ENCODE measurements at regions not wholly inside any gene's neighbourhood (a gene's known extent, or its start where the extent isn't known, plus 50 kb on each side); places are given as distances from the start of the nearest gene placed in this dataset.

- DNase-seq (no peak), ATAC-seq (ENCODE audit: low read depth) (no peak)
- Mint-ChIP-seq H3K27me3 (no peaks in the 10 kb centered on the region), H3K4me3 (no peak overlapping the region), H3K4me1 (no peaks in the 10 kb centered on the region), H3K9me3 (ENCODE audit: insufficient read depth) (no peaks in the 10 kb centered on the region), H3K27ac (no peak overlapping the region)
- H3K4me1 ChIP-seq (ENCODE audit: control insufficient read depth in 2 of 2, insufficient read depth in 2 of 2, low read length in 2 of 2) = no peaks in the 10 kb centered on the region
- H3K79me2 ChIP-seq (ENCODE audit: control insufficient read depth, insufficient read depth, low read length) = no peaks in the 10 kb centered on the region
- ChIA-PET CTCF (no interaction called here), POLR2A (no interaction called here)
- no peaks in the 10 kb centered on the region for H3K27me3 ChIP-seq (replicated peaks in 1 of 4; ENCODE audit: control extremely low read depth in 1 of 4, control insufficient read depth in 3 of 4, insufficient read depth in 4 of 4, low read length in 3 of 4)
- H3K9ac ChIP-seq (ENCODE audit: low read length) = no peak overlapping the region
- H4K20me1 ChIP-seq (ENCODE audit: control insufficient read depth, insufficient read depth, low read length, poor library complexity, severe bottlenecking) = no peaks in the 10 kb centered on the region
- no peaks in the 10 kb centered on the region for H3K9me3 ChIP-seq (ENCODE audit: control extremely low read depth in 1 of 3, control insufficient read depth in 2 of 3, insufficient read depth in 1 of 3, low read length in 2 of 3)
- TF ChIP-seq CTCF (IDR thresholded peaks at IDR 0.05) (no peak), EZH2 (IDR thresholded peaks at IDR 0.05; ENCODE audit: borderline replicate concordance, insufficient read depth, low read depth, low read length, poor library complexity, severe bottlenecking) (no peak)
- H3K27ac ChIP-seq (ENCODE audit: low read length in 2 of 2) = no peak overlapping the region
- no peak overlapping the region for H3K4me2 ChIP-seq (replicated peaks; ENCODE audit: low read depth, low read length, poor library complexity, severe bottlenecking)
- H2AFZ ChIP-seq (ENCODE audit: insufficient read depth, low read depth, low read length, poor library complexity, severe bottlenecking) = no peak overlapping the region
- WGBS (ENCODE audit: insufficient coverage) = no CpG with 5 or more reads among the region's 1 CpG
- intact Hi-C loops (cut with micrococcal nuclease) = no loop called here
- H3K36me3 ChIP-seq (replicated peaks in 1 of 2; ENCODE audit: control extremely low read depth in 1 of 2, control insufficient read depth in 1 of 2, extremely low read depth in 1 of 2, insufficient read depth in 2 of 2, low read length in 1 of 2) = no peaks in the 10 kb centered on the region
- H3K4me3 ChIP-seq (ENCODE audit: control extremely low read depth in 1 of 5, extremely low read depth in 1 of 5, insufficient read depth in 1 of 5, low read depth in 2 of 5, low read length in 4 of 5) = no peak overlapping the region
Observed at GRCh38 chr6:51016489-51016888, 197.8 kb downstream of the TFAP2B start.

GRCh38 chr6:51019806-51020205 lies 201.1 kb downstream of the TFAP2B start:
- no peaks in the 10 kb centered on the region for H4K20me1 ChIP-seq (ENCODE audit: control insufficient read depth, insufficient read depth, low read length, poor library complexity, severe bottlenecking)
- no peaks in the 10 kb centered on the region for H3K4me1 ChIP-seq (ENCODE audit: control insufficient read depth in 2 of 2, insufficient read depth in 2 of 2, low read length in 2 of 2)
- H3K9ac ChIP-seq (ENCODE audit: low read length) = no peak overlapping the region
- ATAC-seq (ENCODE audit: low read depth) (no peak), DNase-seq (no peak)
- no peak overlapping the region for H3K27ac Mint-ChIP-seq
- no peaks in the 10 kb centered on the region for H3K9me3 Mint-ChIP-seq (ENCODE audit: insufficient read depth)
- POLR2A ChIA-PET = no interaction called here
- H3K27me3 ChIP-seq (replicated peaks in 1 of 4; ENCODE audit: control extremely low read depth in 1 of 4, control insufficient read depth in 3 of 4, insufficient read depth in 4 of 4, low read length in 3 of 4) = no peaks in the 10 kb centered on the region
- H3K27me3 Mint-ChIP-seq = no peaks in the 10 kb centered on the region
- H3K4me1 Mint-ChIP-seq = no peaks in the 10 kb centered on the region
- H3K9me3 ChIP-seq (ENCODE audit: control extremely low read depth in 1 of 3, control insufficient read depth in 2 of 3, insufficient read depth in 1 of 3, low read length in 2 of 3) = no peaks in the 10 kb centered on the region
- H3K27ac ChIP-seq (ENCODE audit: low read length in 2 of 2) = no peak overlapping the region
- no peak overlapping the region for H3K4me3 Mint-ChIP-seq
- no peak overlapping the region for H3K4me3 ChIP-seq (ENCODE audit: control extremely low read depth in 1 of 5, extremely low read depth in 1 of 5, insufficient read depth in 1 of 5, low read depth in 2 of 5, low read length in 4 of 5)
- no peak overlapping the region for H3K4me2 ChIP-seq (replicated peaks; ENCODE audit: low read depth, low read length, poor library complexity, severe bottlenecking)
- 90% methylated on average over 5 of the region's 5 CpGs for WGBS (ENCODE audit: insufficient coverage)
- no peak overlapping the region for H2AFZ ChIP-seq (ENCODE audit: insufficient read depth, low read depth, low read length, poor library complexity, severe bottlenecking)
- H3K36me3 ChIP-seq (replicated peaks in 1 of 2; ENCODE audit: control extremely low read depth in 1 of 2, control insufficient read depth in 1 of 2, extremely low read depth in 1 of 2, insufficient read depth in 2 of 2, low read length in 1 of 2) = no peaks in the 10 kb centered on the region
- CTCF ChIA-PET = no interaction called here
- intact Hi-C loops (cut with micrococcal nuclease) = no loop called here
- H3K79me2 ChIP-seq (ENCODE audit: control insufficient read depth, insufficient read depth, low read length) = no peaks in the 10 kb centered on the region
- TF ChIP-seq EZH2 (IDR thresholded peaks at IDR 0.05; ENCODE audit: borderline replicate concordance, insufficient read depth, low read depth, low read length, poor library complexity, severe bottlenecking) (no peak), CTCF (IDR thresholded peaks at IDR 0.05) (no peak)

Data from B cell (primary cell).